Duodenal mucosa (tissue), 2 donors: ENCODE measurements at regions not wholly inside any gene's neighbourhood (a gene's known extent, or its start where the extent isn't known, plus 50 kb on each side); places are given as distances from the start of the nearest gene placed in this dataset.

Experiments used
- H3K27ac ChIP-seq: one replicate; pipeline ENCODE4 v1.7.0; 2013; ENCODE audit warnings: low read depth, low read length
- H3K27me3 ChIP-seq, 2 donors: one replicate each; pipeline ENCODE4 v1.7.0; 2013; ENCODE audit warnings: low read length in 2 of 2, control low read depth in 1 of 2; ENCODE audit not compliant: insufficient read depth in 2 of 2, control insufficient read depth in 1 of 2
- H3K36me3 ChIP-seq, 2 donors: one replicate each; pipeline ENCODE4 v1.7.0; 2013; ENCODE audit warnings: low read length in 2 of 2, control low read depth in 1 of 2; ENCODE audit not compliant: insufficient read depth in 2 of 2, control insufficient read depth in 1 of 2
- H3K4me1 ChIP-seq, 2 donors: one replicate each; pipeline ENCODE4 v1.7.0; 2013; ENCODE audit warnings: low read length in 2 of 2, control low read depth in 1 of 2; ENCODE audit not compliant: insufficient read depth in 2 of 2, control insufficient read depth in 1 of 2
- H3K4me3 ChIP-seq, 2 donors: one replicate each; pipeline ENCODE4 v1.7.0; 2013; ENCODE audit warnings: low read length in 2 of 2, low read depth in 1 of 2
- H3K9ac ChIP-seq, 2 donors: one replicate each; pipeline ENCODE4 v1.7.0; 2013; ENCODE audit warnings: low read length in 2 of 2, low read depth in 1 of 2
- H3K9me3 ChIP-seq, 2 donors: one replicate each; pipeline ENCODE4 v1.7.0; 2013; ENCODE audit warnings: low read length in 2 of 2, control low read depth in 1 of 2; ENCODE audit not compliant: control insufficient read depth in 1 of 2

DNA sequence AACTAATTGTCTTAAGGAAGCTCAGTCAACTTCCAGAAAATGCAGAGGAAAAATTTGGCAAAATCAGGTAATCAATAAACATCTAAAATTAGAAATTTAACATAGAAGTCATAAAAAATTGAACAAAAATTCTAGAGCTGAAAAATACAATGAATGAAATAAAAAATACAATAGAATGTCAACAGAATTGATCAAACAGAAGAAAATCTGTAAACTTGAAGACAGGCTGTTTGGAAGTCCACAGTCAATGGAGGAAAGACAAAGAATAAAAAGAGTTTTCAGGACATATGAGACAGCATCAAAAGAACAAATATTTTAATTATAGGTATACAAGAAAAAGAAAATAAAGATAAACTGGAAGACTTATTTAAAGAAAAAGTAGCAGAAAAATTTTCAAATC, 469.0 kb downstream of the RWDD3 start:
- no peak overlapping the region for H3K27ac ChIP-seq
- no peaks in the 10 kb centered on the region for H3K4me1 ChIP-seq
- H3K27me3 ChIP-seq = no peaks in the 10 kb centered on the region
- H3K9me3 ChIP-seq = peaks cover 17 to 20% of the 10 kb centered on the region in 2 donors
- H3K9ac ChIP-seq = no peak overlapping the region
- H3K36me3 ChIP-seq = no peaks in the 10 kb centered on the region
- no peak overlapping the region for H3K4me3 ChIP-seq

DNA sequence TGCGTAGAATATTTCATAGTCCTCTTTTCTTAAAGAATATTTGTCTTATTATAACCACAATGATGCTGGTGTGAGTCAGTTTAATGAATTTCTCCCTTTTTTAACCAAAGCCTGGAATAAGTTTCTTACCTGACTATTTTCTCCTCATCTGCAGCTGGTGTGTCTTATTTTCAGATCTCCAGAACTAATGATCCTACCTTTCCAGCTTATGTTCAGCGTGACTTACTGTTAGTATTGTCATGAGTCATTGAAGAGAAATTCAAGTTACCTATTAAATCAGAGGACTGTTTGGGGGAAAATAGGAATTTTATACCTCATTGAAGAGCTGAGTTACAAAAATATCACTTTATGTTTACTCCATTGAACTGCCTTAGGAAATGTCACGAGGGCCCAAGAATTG, 482.1 kb downstream of the RWDD3 start:
- Histone ChIP-seq H3K4me1 (no peaks in the 10 kb centered on the region), H3K9ac (no peak overlapping the region), H3K9me3 (no peaks in the 10 kb centered on the region), H3K27ac (no peak overlapping the region), H3K27me3 (no peaks in the 10 kb centered on the region), H3K36me3 (no peaks in the 10 kb centered on the region), H3K4me3 (no peak overlapping the region)

DNA sequence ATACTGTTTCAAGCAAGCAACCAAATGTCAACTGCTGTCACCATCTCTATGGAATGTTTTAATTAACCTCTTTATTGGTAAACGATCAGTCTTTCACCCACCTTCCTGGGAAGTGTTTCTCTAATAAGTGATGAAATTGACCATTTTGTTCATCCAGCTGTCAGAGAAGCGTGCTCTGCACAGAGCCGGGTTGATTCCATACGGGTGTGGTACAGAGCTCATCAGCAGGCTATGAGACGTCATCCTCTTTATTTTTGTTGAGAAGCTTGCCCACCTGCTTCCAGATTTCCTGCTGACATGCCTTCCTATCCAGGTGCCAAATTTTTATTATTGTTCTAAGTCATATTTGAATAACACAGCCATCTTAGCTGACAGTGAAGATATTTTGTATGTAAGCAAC, 482.5 kb downstream of the RWDD3 start:
- H3K4me1 ChIP-seq = no peaks in the 10 kb centered on the region
- H3K9me3 ChIP-seq = no peaks in the 10 kb centered on the region
- no peaks in the 10 kb centered on the region for H3K27me3 ChIP-seq
- H3K36me3 ChIP-seq = no peaks in the 10 kb centered on the region
- no peak overlapping the region for H3K9ac ChIP-seq
- no peak overlapping the region for H3K27ac ChIP-seq
- H3K4me3 ChIP-seq = no peak overlapping the region

DNA sequence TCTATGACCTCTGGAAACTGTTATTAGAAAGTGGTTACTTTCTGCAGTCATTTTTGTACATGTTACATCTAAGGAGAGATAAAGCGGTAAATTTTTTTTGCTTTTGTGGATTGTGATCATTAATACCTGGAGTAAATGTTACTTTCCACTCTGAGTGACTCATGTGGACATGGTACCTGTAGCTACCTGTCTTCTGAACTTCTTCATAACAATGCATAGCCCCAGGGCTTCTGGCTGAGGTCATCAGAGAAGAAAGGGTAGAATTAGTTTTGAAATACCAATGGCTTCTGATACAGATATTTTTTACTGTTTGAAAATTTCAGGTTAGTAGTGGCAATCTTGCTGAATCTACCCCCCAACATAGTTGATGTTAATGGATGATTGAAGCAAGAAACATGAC, 489.3 kb downstream of the RWDD3 start:
- H3K9ac ChIP-seq = no peak overlapping the region
- no peak overlapping the region for H3K4me3 ChIP-seq
- H3K36me3 ChIP-seq = no peaks in the 10 kb centered on the region
- H3K4me1 ChIP-seq = no peaks in the 10 kb centered on the region
- no peak overlapping the region for H3K27ac ChIP-seq
- no peaks in the 10 kb centered on the region for H3K9me3 ChIP-seq
- no peaks in the 10 kb centered on the region for H3K27me3 ChIP-seq

DNA sequence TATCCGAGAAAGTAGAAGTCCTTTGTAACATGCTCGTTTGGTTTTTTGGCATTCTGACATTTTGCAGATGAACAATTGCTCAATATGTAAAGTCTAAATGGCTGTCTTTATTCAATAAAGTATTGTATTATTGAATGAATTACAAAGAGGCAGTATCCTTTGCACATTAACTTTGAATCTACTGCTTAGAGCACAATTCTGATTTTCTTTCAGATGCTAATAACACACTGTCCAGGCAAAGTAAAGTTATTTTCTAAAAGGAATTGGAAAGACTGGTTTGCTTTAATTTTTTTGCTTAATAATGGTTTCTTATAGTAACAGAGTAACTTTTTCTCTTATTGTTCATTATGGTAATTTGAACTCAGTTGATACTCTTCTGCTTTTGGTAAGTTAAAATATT, 494.8 kb downstream of the RWDD3 start:
- Histone ChIP-seq H3K9ac (no peak overlapping the region), H3K36me3 (no peaks in the 10 kb centered on the region), H3K27me3 (no peaks in the 10 kb centered on the region), H3K27ac (no peak overlapping the region), H3K4me1 (no peaks in the 10 kb centered on the region), H3K9me3 (peaks cover 0 to 2% of the 10 kb centered on the region in 2 donors), H3K4me3 (no peak overlapping the region)

DNA sequence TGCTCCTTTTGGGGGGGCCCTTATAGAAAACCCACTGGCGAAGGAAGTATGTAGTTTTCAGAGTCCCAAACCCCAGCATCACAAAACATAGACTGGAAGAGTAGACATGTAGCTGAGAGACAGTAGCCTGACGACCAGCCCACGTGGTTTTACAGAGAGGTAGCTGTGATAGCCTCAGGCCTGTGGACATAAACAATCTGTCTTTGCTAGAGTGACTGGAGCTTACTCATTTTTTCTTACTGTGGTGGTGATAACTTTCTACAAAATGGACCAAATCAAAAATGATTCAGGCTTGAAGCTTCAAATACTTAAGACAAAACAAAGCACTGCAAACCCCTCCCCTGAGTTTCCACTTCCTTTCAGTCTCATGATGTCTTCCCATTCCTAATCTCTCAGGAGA, 497.0 kb downstream of the RWDD3 start:
- no peaks in the 10 kb centered on the region for H3K4me1 ChIP-seq
- peaks cover 0 to 2% of the 10 kb centered on the region in 2 donors for H3K9me3 ChIP-seq
- H3K27me3 ChIP-seq = no peaks in the 10 kb centered on the region
- no peak overlapping the region for H3K27ac ChIP-seq
- no peak overlapping the region for H3K9ac ChIP-seq
- H3K36me3 ChIP-seq = no peaks in the 10 kb centered on the region
- no peak overlapping the region for H3K4me3 ChIP-seq

DNA sequence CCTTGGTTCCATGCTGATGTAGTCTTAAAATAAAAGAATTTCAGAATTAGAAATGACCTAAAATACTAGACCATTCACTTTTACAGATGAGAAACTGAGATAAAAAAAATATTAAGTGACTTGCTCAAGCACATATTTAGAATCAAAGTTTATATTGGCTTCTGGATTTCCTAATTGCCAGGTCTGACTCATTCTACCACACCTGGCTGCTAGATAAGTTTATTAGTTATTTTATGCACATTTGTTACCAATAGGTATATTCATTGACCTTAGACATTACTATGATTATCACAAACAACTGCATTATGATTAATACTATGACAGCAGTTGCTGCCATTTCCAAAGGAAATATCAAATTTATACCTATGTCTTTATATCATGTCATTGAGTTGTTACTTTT, 497.5 kb downstream of the RWDD3 start:
- Histone ChIP-seq H3K27me3 (no peaks in the 10 kb centered on the region), H3K27ac (no peak overlapping the region), H3K9ac (no peak overlapping the region), H3K4me1 (no peaks in the 10 kb centered on the region), H3K4me3 (no peak overlapping the region), H3K36me3 (no peaks in the 10 kb centered on the region), H3K9me3 (peaks cover 0 to 2% of the 10 kb centered on the region in 2 donors)

DNA sequence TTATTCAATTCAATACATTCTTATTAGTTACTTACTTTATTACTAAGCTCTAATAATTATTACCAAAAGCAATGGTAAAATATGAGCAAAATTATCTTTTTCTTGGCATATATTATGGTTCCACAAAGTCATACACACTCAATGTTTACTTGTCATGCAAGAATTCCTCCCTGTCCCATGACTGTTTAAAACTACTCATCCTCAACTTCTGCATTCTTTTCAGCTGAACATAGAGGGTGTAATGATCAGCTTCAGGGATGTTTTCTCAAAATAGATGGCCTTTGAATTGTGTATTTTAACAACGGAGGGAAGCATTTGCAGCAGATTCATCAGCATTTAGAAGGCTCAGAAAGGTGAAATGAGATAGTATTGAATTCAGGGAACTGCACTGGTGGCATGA, 499.0 kb downstream of the RWDD3 start:
- Histone ChIP-seq H3K4me1 (no peaks in the 10 kb centered on the region), H3K27me3 (no peaks in the 10 kb centered on the region), H3K9me3 (peaks cover 2 to 3% of the 10 kb centered on the region in 2 donors), H3K4me3 (no peak overlapping the region), H3K27ac (no peak overlapping the region), H3K36me3 (no peaks in the 10 kb centered on the region), H3K9ac (no peak overlapping the region)

DNA sequence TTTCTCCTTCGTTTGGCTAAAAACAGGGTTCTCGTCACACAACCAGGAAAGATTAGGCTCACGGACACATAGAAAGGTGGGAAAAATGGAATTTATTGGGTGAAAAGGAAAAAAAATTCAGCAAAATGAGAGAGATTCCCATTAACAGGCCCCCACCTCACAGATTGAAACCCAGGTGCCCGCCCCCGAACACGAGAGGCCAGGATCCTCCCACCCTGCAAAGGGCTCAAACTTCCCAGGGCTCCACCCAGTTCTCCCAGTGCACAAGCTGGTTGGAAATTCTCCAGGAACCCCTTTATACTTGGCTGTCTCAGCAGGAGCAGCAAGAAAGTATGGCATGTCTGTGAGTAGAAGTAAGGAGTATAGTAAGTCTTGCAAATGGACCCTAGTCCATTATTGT, 499.7 kb downstream of the RWDD3 start:
- Histone ChIP-seq H3K4me3 (no peak overlapping the region), H3K27ac (no peak overlapping the region), H3K9ac (no peak overlapping the region), H3K9me3 (peaks cover 2 to 3% of the 10 kb centered on the region in 2 donors), H3K36me3 (no peaks in the 10 kb centered on the region), H3K27me3 (no peaks in the 10 kb centered on the region), H3K4me1 (no peaks in the 10 kb centered on the region)

DNA sequence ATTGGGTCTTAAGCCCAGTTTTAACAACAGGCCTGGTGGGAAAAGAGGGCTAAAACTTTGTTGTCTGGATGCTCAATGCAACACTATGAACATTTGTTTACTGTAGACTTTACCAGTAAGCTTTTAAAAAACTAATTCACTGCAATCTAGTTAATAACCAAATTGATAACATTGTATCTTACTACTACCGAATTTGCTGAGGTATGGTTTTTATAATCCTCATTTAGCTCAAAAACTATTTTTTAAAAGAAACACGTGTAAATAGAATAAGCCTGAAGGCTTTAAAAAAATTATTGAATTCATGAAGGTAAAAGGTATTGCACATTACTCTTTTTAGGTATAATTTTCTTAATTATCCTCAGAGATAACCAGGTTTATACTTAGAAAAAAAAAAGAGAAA, 500.6 kb downstream of the RWDD3 start:
- Histone ChIP-seq H3K36me3 (no peaks in the 10 kb centered on the region), H3K27ac (no peak overlapping the region), H3K4me3 (no peak overlapping the region), H3K9me3 (peaks cover 2 to 3% of the 10 kb centered on the region in 2 donors), H3K9ac (no peak overlapping the region), H3K27me3 (no peaks in the 10 kb centered on the region), H3K4me1 (no peaks in the 10 kb centered on the region)

DNA sequence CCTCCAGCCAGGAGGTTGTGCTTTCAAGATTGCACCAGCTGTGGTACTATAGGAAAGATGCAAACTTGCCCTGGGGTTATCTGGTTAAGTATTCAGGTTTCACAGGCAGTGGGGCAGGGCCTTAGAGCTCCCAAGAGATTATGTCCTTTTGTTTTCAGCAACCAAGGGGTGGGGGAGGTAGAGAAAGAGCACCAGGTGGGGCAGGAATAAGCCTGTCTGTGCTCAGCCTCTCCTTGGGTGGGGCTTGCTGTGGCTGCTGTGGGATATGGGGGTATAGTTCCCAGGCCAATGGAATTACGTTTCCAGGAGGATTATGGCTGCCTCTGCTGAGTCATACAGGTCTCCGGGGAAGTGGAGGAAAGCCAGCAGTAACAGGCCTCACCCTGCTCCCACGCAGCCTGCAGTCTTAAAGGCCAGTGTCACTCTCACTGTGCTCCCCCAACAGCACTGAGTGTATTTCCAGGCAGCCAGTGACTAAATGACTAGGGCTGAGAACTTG, 508.6 kb downstream of the RWDD3 start:
- no peak overlapping the region for H3K9ac ChIP-seq
- no peaks in the 10 kb centered on the region for H3K36me3 ChIP-seq
- H3K27ac ChIP-seq = no peak overlapping the region
- peaks cover 0 to 8% of the 10 kb centered on the region in 2 donors for H3K9me3 ChIP-seq
- no peaks in the 10 kb centered on the region for H3K4me1 ChIP-seq
- no peak overlapping the region for H3K4me3 ChIP-seq
- no peaks in the 10 kb centered on the region for H3K27me3 ChIP-seq
